ENCODE measurements at regions not wholly inside any gene's neighbourhood (a gene's known extent, or its start where the extent isn't known, plus 50 kb on each side); places are given as distances from the start of the nearest gene placed in this dataset.

- H2BK12ac ChIP-seq (ENCODE audit: low read length), result no peak overlapping the region
- H3K27me3 ChIP-seq (ENCODE audit: insufficient read depth, low read length), result no peaks in the 10 kb centered on the region
- no peak overlapping the region for H3K4ac ChIP-seq (ENCODE audit: low read depth, low read length)
- H4K8ac ChIP-seq (ENCODE audit: low read depth, low read length), result peak overlapping the region; percentile 54
- peak overlapping the region; percentile 67 for H3K4me2 ChIP-seq (ENCODE audit: low read length)
- WGBS (ENCODE audit: extremely low coverage, insufficient coverage, insufficient read length), result no CpG with 5 or more reads among the region's 13 CpGs
- H3K18ac ChIP-seq (ENCODE audit: low read length), result no peak overlapping the region
- no peak overlapping the region for H3K23ac ChIP-seq (ENCODE audit: low read length)
- no peak overlapping the region for H4K91ac ChIP-seq (ENCODE audit: low read depth, low read length)
- peak overlapping the region; percentile 25 for H3K4me3 ChIP-seq (ENCODE audit: low read depth, low read length)
- no peaks in the 10 kb centered on the region for H3K79me1 ChIP-seq (ENCODE audit: low read length)
- no peak overlapping the region for H3K14ac ChIP-seq (ENCODE audit: low read length)
- no peak overlapping the region for H2BK120ac ChIP-seq (ENCODE audit: insufficient read depth, low read length, poor library complexity)
- no peak overlapping the region for H3K27ac ChIP-seq (ENCODE audit: low read depth, low read length)
- no peaks in the 10 kb centered on the region for H3K36me3 ChIP-seq (ENCODE audit: control insufficient read depth in 1 of 2, insufficient read depth in 2 of 2, low read length in 2 of 2)
- H2AK5ac ChIP-seq (ENCODE audit: low read length), result no peak overlapping the region
- H3K79me2 ChIP-seq (ENCODE audit: control insufficient read depth, insufficient read depth, low read length, poor library complexity), result no peaks in the 10 kb centered on the region
- no peaks in the 10 kb centered on the region for H3K4me1 ChIP-seq (ENCODE audit: control insufficient read depth in 1 of 2, insufficient read depth in 2 of 2, low read length in 2 of 2)
- H3K9me3 ChIP-seq (ENCODE audit: insufficient read depth, low read depth, low read length), result no peaks in the 10 kb centered on the region
- peak in 1 of 2 donors; percentile 31 for DNase-seq
- H2AFZ ChIP-seq (ENCODE audit: insufficient read depth, low read length, poor library complexity), result peak overlapping the region; percentile 90
- H2BK5ac ChIP-seq (ENCODE audit: low read depth, low read length, poor library complexity), result no peak overlapping the region
- H4K12ac ChIP-seq (ENCODE audit: low read depth, low read length), result peak overlapping the region; percentile 70
- H3K9ac ChIP-seq (ENCODE audit: low read length), result peak overlapping the region; percentile 36
Observed at GRCh38 chr6:28597924-28598722, 72.4 kb downstream of the GPX5 start.

DNA sequence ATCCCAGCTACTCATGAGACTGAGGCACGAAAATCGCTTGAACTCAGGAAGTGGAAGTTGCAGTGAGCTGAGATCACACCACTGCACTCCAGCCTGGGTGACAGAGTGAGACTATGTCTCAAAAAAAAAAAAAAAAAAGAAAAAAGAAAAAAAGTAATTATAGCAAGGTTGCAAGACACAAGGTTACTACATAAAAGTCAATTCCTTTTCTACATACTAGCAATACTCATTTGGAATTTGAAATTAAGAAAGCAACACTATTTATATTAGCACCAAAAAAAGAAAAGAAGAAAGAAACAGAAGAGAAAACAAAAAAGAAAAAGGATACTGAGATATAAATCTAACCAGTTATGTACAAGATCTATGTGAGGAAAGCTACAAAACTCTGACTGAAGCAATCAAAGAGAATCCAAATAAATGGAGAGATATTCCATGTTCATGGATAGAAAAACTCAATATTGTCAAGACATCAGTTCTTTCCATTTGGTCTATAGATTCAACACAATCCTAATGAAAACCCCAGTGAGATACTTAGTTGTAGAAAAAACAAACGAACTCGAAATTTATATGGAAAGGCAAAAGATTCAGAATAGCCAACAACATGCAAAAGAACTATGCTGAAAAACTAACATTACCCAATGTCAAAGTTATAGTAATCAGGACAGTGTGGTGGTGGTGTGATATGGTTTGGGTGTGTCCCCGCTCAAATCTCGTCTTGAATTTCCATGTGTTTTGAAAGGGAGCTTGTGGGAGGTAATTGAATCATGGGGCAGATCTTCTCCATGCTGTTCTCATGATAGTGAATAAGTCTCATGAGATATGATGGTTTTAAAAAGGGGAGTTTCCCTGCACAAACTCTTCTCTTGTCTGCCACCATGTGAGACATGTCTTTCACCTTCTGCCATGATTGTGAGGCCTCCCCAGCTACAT lies 73.3 kb downstream of the GPX5 start:
- Histone ChIP-seq H3K9ac (ENCODE audit: low read length) (no peak overlapping the region), H3K4ac (ENCODE audit: low read depth, low read length) (no peak overlapping the region), H3K27me3 (ENCODE audit: insufficient read depth, low read length) (no peaks in the 10 kb centered on the region), H4K91ac (ENCODE audit: low read depth, low read length) (no peak overlapping the region), H4K8ac (ENCODE audit: low read depth, low read length) (no peak overlapping the region), H2BK5ac (ENCODE audit: low read depth, low read length, poor library complexity) (no peak overlapping the region), H2BK120ac (ENCODE audit: insufficient read depth, low read length, poor library complexity) (no peak overlapping the region), H3K4me3 (ENCODE audit: low read depth, low read length) (no peak overlapping the region), H2AK5ac (ENCODE audit: low read length) (no peak overlapping the region), H3K9me3 (ENCODE audit: insufficient read depth, low read depth, low read length) (no peaks in the 10 kb centered on the region), H3K23ac (ENCODE audit: low read length) (no peak overlapping the region), H3K79me1 (ENCODE audit: low read length) (no peaks in the 10 kb centered on the region), H3K14ac (ENCODE audit: low read length) (no peak overlapping the region), H2BK12ac (ENCODE audit: low read length) (no peak overlapping the region), H2AFZ (ENCODE audit: insufficient read depth, low read length, poor library complexity) (no peak overlapping the region), H3K36me3 (ENCODE audit: control insufficient read depth in 1 of 2, insufficient read depth in 2 of 2, low read length in 2 of 2) (no peaks in the 10 kb centered on the region), H3K79me2 (ENCODE audit: control insufficient read depth, insufficient read depth, low read length, poor library complexity) (no peaks in the 10 kb centered on the region), H3K4me2 (ENCODE audit: low read length) (no peak overlapping the region), H4K12ac (ENCODE audit: low read depth, low read length) (no peak overlapping the region), H3K4me1 (ENCODE audit: control insufficient read depth in 1 of 2, insufficient read depth in 2 of 2, low read length in 2 of 2) (no peaks in the 10 kb centered on the region), H3K18ac (ENCODE audit: low read length) (no peak overlapping the region), H3K27ac (ENCODE audit: low read depth, low read length) (no peak overlapping the region)
- no CpG with 5 or more reads among the region's 6 CpGs for WGBS (ENCODE audit: extremely low coverage, insufficient coverage, insufficient read length)
- no peak for DNase-seq

DNA sequence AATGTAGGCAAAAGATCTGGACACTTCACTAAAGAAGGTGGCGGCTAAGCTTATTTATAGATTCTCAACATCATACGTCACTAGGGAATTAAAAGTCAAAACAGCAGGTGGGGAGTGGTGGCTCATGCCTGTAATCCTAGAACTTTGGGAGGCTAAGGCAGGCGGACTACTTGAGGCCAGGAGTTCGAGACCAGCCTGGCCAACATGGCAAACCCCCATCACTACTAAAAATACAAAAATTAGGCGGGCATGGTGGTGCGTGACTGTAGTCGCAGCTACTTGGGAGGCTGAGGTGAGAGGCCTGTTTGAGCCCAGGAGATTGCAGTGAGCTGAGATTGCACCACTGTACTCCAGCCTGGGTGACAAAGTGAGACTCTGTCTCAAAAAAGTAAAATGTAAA lies 74.6 kb downstream of the GPX5 start:
- H2AFZ ChIP-seq (ENCODE audit: insufficient read depth, low read length, poor library complexity), result no peak overlapping the region
- H2AK5ac ChIP-seq (ENCODE audit: low read length), result no peak overlapping the region
- H3K18ac ChIP-seq (ENCODE audit: low read length), result no peak overlapping the region
- WGBS (ENCODE audit: extremely low coverage, insufficient coverage, insufficient read length), result no CpG with 5 or more reads among the region's 7 CpGs
- H3K9ac ChIP-seq (ENCODE audit: low read length), result no peak overlapping the region
- no peak overlapping the region for H3K27ac ChIP-seq (ENCODE audit: low read depth, low read length)
- no peaks in the 10 kb centered on the region for H3K36me3 ChIP-seq (ENCODE audit: control insufficient read depth in 1 of 2, insufficient read depth in 2 of 2, low read length in 2 of 2)
- no peak overlapping the region for H3K4me2 ChIP-seq (ENCODE audit: low read length)
- no peak overlapping the region for H3K23ac ChIP-seq (ENCODE audit: low read length)
- H4K91ac ChIP-seq (ENCODE audit: low read depth, low read length), result no peak overlapping the region
- H3K4ac ChIP-seq (ENCODE audit: low read depth, low read length), result no peak overlapping the region
- no peak overlapping the region for H4K12ac ChIP-seq (ENCODE audit: low read depth, low read length)
- no peaks in the 10 kb centered on the region for H3K27me3 ChIP-seq (ENCODE audit: insufficient read depth, low read length)
- no peak overlapping the region for H2BK120ac ChIP-seq (ENCODE audit: insufficient read depth, low read length, poor library complexity)
- H4K8ac ChIP-seq (ENCODE audit: low read depth, low read length), result no peak overlapping the region
- H3K4me1 ChIP-seq (ENCODE audit: control insufficient read depth in 1 of 2, insufficient read depth in 2 of 2, low read length in 2 of 2), result no peaks in the 10 kb centered on the region
- no peak overlapping the region for H3K14ac ChIP-seq (ENCODE audit: low read length)
- no peak overlapping the region for H2BK12ac ChIP-seq (ENCODE audit: low read length)
- no peaks in the 10 kb centered on the region for H3K9me3 ChIP-seq (ENCODE audit: insufficient read depth, low read depth, low read length)
- no peak overlapping the region for H3K4me3 ChIP-seq (ENCODE audit: low read depth, low read length)
- H2BK5ac ChIP-seq (ENCODE audit: low read depth, low read length, poor library complexity), result no peak overlapping the region
- H3K79me1 ChIP-seq (ENCODE audit: low read length), result no peaks in the 10 kb centered on the region
- H3K79me2 ChIP-seq (ENCODE audit: control insufficient read depth, insufficient read depth, low read length, poor library complexity), result no peaks in the 10 kb centered on the region
- no peak for DNase-seq

- no peak overlapping the region for H3K4ac ChIP-seq (ENCODE audit: low read depth, low read length)
- no peak overlapping the region for H3K18ac ChIP-seq (ENCODE audit: low read length)
- H4K91ac ChIP-seq (ENCODE audit: low read depth, low read length), result no peak overlapping the region
- H3K14ac ChIP-seq (ENCODE audit: low read length), result no peak overlapping the region
- H2BK5ac ChIP-seq (ENCODE audit: low read depth, low read length, poor library complexity), result no peak overlapping the region
- no CpG with 5 or more reads among the region's 1 CpG for WGBS (ENCODE audit: extremely low coverage, insufficient coverage, insufficient read length)
- no peak overlapping the region for H4K12ac ChIP-seq (ENCODE audit: low read depth, low read length)
- H3K27me3 ChIP-seq (ENCODE audit: insufficient read depth, low read length), result no peaks in the 10 kb centered on the region
- no peak for DNase-seq
- no peak overlapping the region for H3K4me2 ChIP-seq (ENCODE audit: low read length)
- no peaks in the 10 kb centered on the region for H3K79me2 ChIP-seq (ENCODE audit: control insufficient read depth, insufficient read depth, low read length, poor library complexity)
- H2BK120ac ChIP-seq (ENCODE audit: insufficient read depth, low read length, poor library complexity), result no peak overlapping the region
- H3K23ac ChIP-seq (ENCODE audit: low read length), result no peak overlapping the region
- peaks cover 2 to 4% of the 10 kb centered on the region in 2 experiments for H3K4me1 ChIP-seq (ENCODE audit: control insufficient read depth in 1 of 2, insufficient read depth in 2 of 2, low read length in 2 of 2)
- H4K8ac ChIP-seq (ENCODE audit: low read depth, low read length), result no peak overlapping the region
- H3K4me3 ChIP-seq (ENCODE audit: low read depth, low read length), result no peak overlapping the region
- H2BK12ac ChIP-seq (ENCODE audit: low read length), result no peak overlapping the region
- H3K27ac ChIP-seq (ENCODE audit: low read depth, low read length), result no peak overlapping the region
- no peak overlapping the region for H2AFZ ChIP-seq (ENCODE audit: insufficient read depth, low read length, poor library complexity)
- H3K9me3 ChIP-seq (ENCODE audit: insufficient read depth, low read depth, low read length), result no peaks in the 10 kb centered on the region
- H2AK5ac ChIP-seq (ENCODE audit: low read length), result no peak overlapping the region
- H3K36me3 ChIP-seq (ENCODE audit: control insufficient read depth in 1 of 2, insufficient read depth in 2 of 2, low read length in 2 of 2), result no peaks in the 10 kb centered on the region
- H3K9ac ChIP-seq (ENCODE audit: low read length), result no peak overlapping the region
- no peaks in the 10 kb centered on the region for H3K79me1 ChIP-seq (ENCODE audit: low read length)
Observed at GRCh38 chr6:28603891-28604290, 78.2 kb downstream of the GPX5 start.
